ENCODE measurements at regions not wholly inside any gene's neighbourhood (a gene's known extent, or its start where the extent isn't known, plus 50 kb on each side); places are given as distances from the start of the nearest gene placed in this dataset.
"Not testable (repeated sequence)": the region's sequence is repeated elsewhere in the genome, so short reads cannot be mapped to it uniquely, and the experiment has no call there.

- Mint-ChIP-seq H3K4me3 (ENCODE audit: unreplicated experiment) (no peak overlapping the region), H3K27ac (ENCODE audit: unreplicated experiment) (peak overlapping the region; percentile 7), H3K27me3 (ENCODE audit: low read depth, unreplicated experiment) (no peaks in the 10 kb centered on the region), H3K4me1 (ENCODE audit: low read depth, unreplicated experiment) (peaks cover 13% of the 10 kb centered on the region), H3K36me3 (ENCODE audit: low read depth, unreplicated experiment) (peaks cover 2% of the 10 kb centered on the region), H3K9me3 (ENCODE audit: unreplicated experiment) (peaks cover 3% of the 10 kb centered on the region)
- H3K9ac ChIP-seq (ENCODE audit: low read length), result no peak overlapping the region
- no peak overlapping the region for H3K27ac ChIP-seq (ENCODE audit: low read depth, low read length)
- no peaks in the 10 kb centered on the region for H3K27me3 ChIP-seq (ENCODE audit: insufficient read depth, low read length)
- H3K4me1 ChIP-seq (ENCODE audit: insufficient read depth, low read length), result no peaks in the 10 kb centered on the region
- no peak overlapping the region for H2AFZ ChIP-seq (ENCODE audit: low read depth, low read length)
- H4K20me1 ChIP-seq (ENCODE audit: insufficient read depth, low read length), result no peaks in the 10 kb centered on the region
- no peaks in the 10 kb centered on the region for H3K9me3 ChIP-seq (ENCODE audit: insufficient read depth, low read depth, low read length)
- H3K36me3 ChIP-seq (ENCODE audit: insufficient read depth, low read length), result no peaks in the 10 kb centered on the region
- H3K4me3 ChIP-seq (ENCODE audit: insufficient read depth, low read depth, low read length), result no peak overlapping the region
- TF ChIP-seq EZH2 (IDR thresholded peaks at IDR 0.05; ENCODE audit: insufficient read depth, low read length) (no peak), CTCF (IDR thresholded peaks at IDR 0.05; ENCODE audit: insufficient read depth, low read depth, low read length) (no peak)
- DNase-seq (ENCODE audit: low read depth), result no peak
- FAIRE-seq, result no peak
- H3K4me2 ChIP-seq (ENCODE audit: low read length), result no peak overlapping the region
- no peaks in the 10 kb centered on the region for H3K79me2 ChIP-seq (ENCODE audit: insufficient read depth, low read length)
These were observed 239.6 kb upstream of the DUSP10 start for GRCh38 chr1:221981461-221981860.

- Histone ChIP-seq H3K9ac (ENCODE audit: low read length) (no peak overlapping the region), H3K4me1 (ENCODE audit: insufficient read depth, low read length) (no peaks in the 10 kb centered on the region), H3K9me3 (ENCODE audit: insufficient read depth, low read depth, low read length) (no peaks in the 10 kb centered on the region), H3K4me2 (ENCODE audit: low read length) (no peak overlapping the region), H4K20me1 (ENCODE audit: insufficient read depth, low read length) (no peaks in the 10 kb centered on the region), H3K36me3 (ENCODE audit: insufficient read depth, low read length) (no peaks in the 10 kb centered on the region), H2AFZ (ENCODE audit: low read depth, low read length) (no peak overlapping the region), H3K4me3 (ENCODE audit: insufficient read depth, low read depth, low read length) (no peak overlapping the region), H3K79me2 (ENCODE audit: insufficient read depth, low read length) (no peaks in the 10 kb centered on the region), H3K27me3 (ENCODE audit: insufficient read depth, low read length) (no peaks in the 10 kb centered on the region), H3K27ac (ENCODE audit: low read depth, low read length) (no peak overlapping the region)
- no peak overlapping the region for H3K27ac Mint-ChIP-seq (ENCODE audit: unreplicated experiment)
- TF ChIP-seq CTCF (IDR thresholded peaks at IDR 0.05; ENCODE audit: insufficient read depth, low read depth, low read length) (peak; percentile 33), EZH2 (IDR thresholded peaks at IDR 0.05; ENCODE audit: insufficient read depth, low read length) (no peak)
- peaks cover 3% of the 10 kb centered on the region for H3K9me3 Mint-ChIP-seq (ENCODE audit: unreplicated experiment)
- no peak for DNase-seq (ENCODE audit: low read depth)
- no peak overlapping the region for H3K4me3 Mint-ChIP-seq (ENCODE audit: unreplicated experiment)
- FAIRE-seq, result peak; percentile 34
- no peaks in the 10 kb centered on the region for H3K27me3 Mint-ChIP-seq (ENCODE audit: low read depth, unreplicated experiment)
- peaks cover 13% of the 10 kb centered on the region for H3K4me1 Mint-ChIP-seq (ENCODE audit: low read depth, unreplicated experiment)
- peaks cover 2% of the 10 kb centered on the region for H3K36me3 Mint-ChIP-seq (ENCODE audit: low read depth, unreplicated experiment)
These were observed 237.6 kb upstream of the DUSP10 start for GRCh38 chr1:221979444-221980032.

- not testable (repeated sequence) for H3K4me3 Mint-ChIP-seq (ENCODE audit: unreplicated experiment); H3K36me3 Mint-ChIP-seq (ENCODE audit: low read depth, unreplicated experiment); H3K79me2 ChIP-seq (ENCODE audit: insufficient read depth, low read length); H3K9me3 ChIP-seq (ENCODE audit: insufficient read depth, low read depth, low read length); H3K4me2 ChIP-seq (ENCODE audit: low read length); H3K4me1 ChIP-seq (ENCODE audit: insufficient read depth, low read length); DNase-seq (ENCODE audit: low read depth); H3K36me3 ChIP-seq (ENCODE audit: insufficient read depth, low read length); H3K27ac ChIP-seq (ENCODE audit: low read depth, low read length); H4K20me1 ChIP-seq (ENCODE audit: insufficient read depth, low read length); H3K27me3 Mint-ChIP-seq (ENCODE audit: low read depth, unreplicated experiment); H3K9me3 Mint-ChIP-seq (ENCODE audit: unreplicated experiment); H3K27me3 ChIP-seq (ENCODE audit: insufficient read depth, low read length); FAIRE-seq; H2AFZ ChIP-seq (ENCODE audit: low read depth, low read length); H3K4me3 ChIP-seq (ENCODE audit: insufficient read depth, low read depth, low read length); H3K27ac Mint-ChIP-seq (ENCODE audit: unreplicated experiment); H3K9ac ChIP-seq (ENCODE audit: low read length)
- H3K4me1 Mint-ChIP-seq (ENCODE audit: low read depth, unreplicated experiment), result peaks cover 15% of the 10 kb centered on the region
These were observed 236.9 kb upstream of the DUSP10 start for GRCh38 chr1:221978631-221979334.

- H3K36me3 ChIP-seq (ENCODE audit: insufficient read depth, low read length); DNase-seq (ENCODE audit: low read depth); H3K9ac ChIP-seq (ENCODE audit: low read length); H3K36me3 Mint-ChIP-seq (ENCODE audit: low read depth, unreplicated experiment); H2AFZ ChIP-seq (ENCODE audit: low read depth, low read length); H3K9me3 Mint-ChIP-seq (ENCODE audit: unreplicated experiment); H3K79me2 ChIP-seq (ENCODE audit: insufficient read depth, low read length); H4K20me1 ChIP-seq (ENCODE audit: insufficient read depth, low read length); H3K27ac ChIP-seq (ENCODE audit: low read depth, low read length); H3K27me3 ChIP-seq (ENCODE audit: insufficient read depth, low read length); H3K4me2 ChIP-seq (ENCODE audit: low read length); H3K27me3 Mint-ChIP-seq (ENCODE audit: low read depth, unreplicated experiment); FAIRE-seq; H3K27ac Mint-ChIP-seq (ENCODE audit: unreplicated experiment); H3K4me1 Mint-ChIP-seq (ENCODE audit: low read depth, unreplicated experiment); H3K9me3 ChIP-seq (ENCODE audit: insufficient read depth, low read depth, low read length); H3K4me3 ChIP-seq (ENCODE audit: insufficient read depth, low read depth, low read length); H3K4me1 ChIP-seq (ENCODE audit: insufficient read depth, low read length): not testable (repeated sequence)
- peak overlapping the region; percentile 2 for H3K4me3 Mint-ChIP-seq (ENCODE audit: unreplicated experiment)
These were observed 231.9 kb upstream of the DUSP10 start for GRCh38 chr1:221973787-221974186.
